ENCODE measurements at regions not wholly inside any gene's neighbourhood (a gene's known extent, or its start where the extent isn't known, plus 50 kb on each side); places are given as distances from the start of the nearest gene placed in this dataset.

GRCh38 chr14:22419620-22420019 is 169.4 kb downstream of the DAD1 start:
- WGBS, 2 donors (ENCODE audit: low coverage in 1 of 2): 74 to 77% methylated on average over 3 of the region's 3 CpGs
- intact Hi-C loops (cut with DNase I; ENCODE audit: low total_unique reads): no loop called here
- in situ Hi-C loops (cut with MboI; ENCODE audit: low pct_ligation_motif_present in 1 of 4, low pct_unique_long_range_greater_than_20kb in 1 of 4, low sequenced_read_pairs in 3 of 4): no loop called here

DNA sequence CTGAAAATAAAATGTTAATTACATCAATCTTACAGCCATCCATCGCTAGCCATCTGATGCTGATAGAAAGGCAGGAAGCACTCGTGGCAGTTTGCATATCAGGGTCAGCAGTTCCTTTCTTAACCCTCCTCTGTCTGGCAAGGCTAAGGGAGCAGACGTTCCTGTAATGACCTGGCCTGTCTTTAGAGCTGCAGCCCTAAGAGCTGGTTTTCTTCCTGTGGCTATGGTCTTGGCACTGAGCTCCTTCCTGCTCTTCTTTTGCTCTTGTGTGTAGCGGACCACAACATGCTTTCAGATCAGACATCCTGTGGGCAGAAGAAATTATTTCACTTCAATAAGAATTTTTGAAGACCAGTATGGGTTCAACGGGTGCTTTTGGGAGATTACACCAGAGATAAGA is 170.4 kb downstream of the DAD1 start:
- Histone ChIP-seq H3K9me3 (no peaks in the 10 kb centered on the region), H3K27ac (no peak overlapping the region), H3K4me1 (no peaks in the 10 kb centered on the region), H3K27me3 (no peaks in the 10 kb centered on the region), H3K36me3 (no peaks in the 10 kb centered on the region), H3K4me3 (no peak overlapping the region)
- TF ChIP-seq POLR2A (IDR thresholded peaks at IDR 0.05): no peak
- no peak for TF ChIP-seq EP300 (IDR thresholded peaks at IDR 0.05; ENCODE audit: low read depth)
- no peak for TF ChIP-seq POLR2AphosphoS5 (IDR thresholded peaks at IDR 0.05)
- TF ChIP-seq, protein P1, sequence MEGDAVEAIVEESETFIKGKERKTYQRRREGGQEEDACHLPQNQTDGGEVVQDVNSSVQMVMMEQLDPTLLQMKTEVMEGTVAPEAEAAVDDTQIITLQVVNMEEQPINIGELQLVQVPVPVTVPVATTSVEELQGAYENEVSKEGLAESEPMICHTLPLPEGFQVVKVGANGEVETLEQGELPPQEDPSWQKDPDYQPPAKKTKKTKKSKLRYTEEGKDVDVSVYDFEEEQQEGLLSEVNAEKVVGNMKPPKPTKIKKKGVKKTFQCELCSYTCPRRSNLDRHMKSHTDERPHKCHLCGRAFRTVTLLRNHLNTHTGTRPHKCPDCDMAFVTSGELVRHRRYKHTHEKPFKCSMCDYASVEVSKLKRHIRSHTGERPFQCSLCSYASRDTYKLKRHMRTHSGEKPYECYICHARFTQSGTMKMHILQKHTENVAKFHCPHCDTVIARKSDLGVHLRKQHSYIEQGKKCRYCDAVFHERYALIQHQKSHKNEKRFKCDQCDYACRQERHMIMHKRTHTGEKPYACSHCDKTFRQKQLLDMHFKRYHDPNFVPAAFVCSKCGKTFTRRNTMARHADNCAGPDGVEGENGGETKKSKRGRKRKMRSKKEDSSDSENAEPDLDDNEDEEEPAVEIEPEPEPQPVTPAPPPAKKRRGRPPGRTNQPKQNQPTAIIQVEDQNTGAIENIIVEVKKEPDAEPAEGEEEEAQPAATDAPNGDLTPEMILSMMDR (IDR thresholded peaks at IDR 0.05): no peak
- no peak for DNase-seq
- intact Hi-C loops (cut with DNase I; ENCODE audit: low total_unique reads): no loop called here
- 55% methylated on average over 5 of the region's 5 CpGs; no CpG with 5 or more reads in 1 of the 2 donors for WGBS, 2 donors (ENCODE audit: low coverage in 1 of 2)
- in situ Hi-C loops (cut with MboI; ENCODE audit: low pct_ligation_motif_present in 1 of 4, low pct_unique_long_range_greater_than_20kb in 1 of 4, low sequenced_read_pairs in 3 of 4): no loop called here

More at GRCh38 chr14:22419620-22420019, 169.4 kb downstream of the DAD1 start:
- no peak overlapping the region for H3K4me3 ChIP-seq
- no peak for DNase-seq
- H3K27me3 ChIP-seq: no peaks in the 10 kb centered on the region
- no peak for TF ChIP-seq EP300 (IDR thresholded peaks at IDR 0.05; ENCODE audit: low read depth)
- TF ChIP-seq POLR2AphosphoS5 (IDR thresholded peaks at IDR 0.05): no peak
- TF ChIP-seq, protein P1 (IDR thresholded peaks at IDR 0.05): no peak
- no peak for TF ChIP-seq POLR2A (IDR thresholded peaks at IDR 0.05)
- no peaks in the 10 kb centered on the region for H3K9me3 ChIP-seq
- no peaks in the 10 kb centered on the region for H3K4me1 ChIP-seq
- H3K27ac ChIP-seq: no peak overlapping the region
- no peaks in the 10 kb centered on the region for H3K36me3 ChIP-seq

DNA sequence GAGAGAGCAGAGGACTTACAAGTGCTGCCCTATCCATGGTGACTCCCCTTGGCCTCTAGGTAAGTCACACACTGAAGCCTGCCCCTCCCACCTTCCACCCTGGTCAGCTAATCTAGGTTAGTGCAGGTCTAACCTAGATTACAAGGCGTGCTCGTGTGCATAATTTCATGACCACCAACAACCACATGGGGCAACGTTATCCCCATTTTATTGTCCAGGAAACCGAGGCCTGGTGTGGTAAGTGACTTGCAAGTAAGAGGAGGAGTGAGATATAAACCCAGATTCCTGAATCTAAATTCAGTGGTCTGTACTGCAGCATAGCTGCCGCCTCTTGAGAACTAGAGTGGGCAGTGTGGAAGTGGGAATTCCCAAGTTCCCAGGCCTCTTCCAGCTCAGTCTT is 171.1 kb downstream of the DAD1 start:
- WGBS, 2 donors (ENCODE audit: low coverage in 1 of 2): 71% methylated on average over 5 of the region's 5 CpGs; no CpG with 5 or more reads in 1 of the 2 donors
- DNase-seq: no peak
- TF ChIP-seq EP300 (IDR thresholded peaks at IDR 0.05; ENCODE audit: low read depth) (no peak), POLR2AphosphoS5 (IDR thresholded peaks at IDR 0.05) (no peak), POLR2A (IDR thresholded peaks at IDR 0.05) (no peak)
- TF ChIP-seq, protein P1 (IDR thresholded peaks at IDR 0.05): no peak
- Histone ChIP-seq H3K27me3 (no peaks in the 10 kb centered on the region), H3K4me1 (no peaks in the 10 kb centered on the region), H3K9me3 (no peaks in the 10 kb centered on the region), H3K36me3 (no peaks in the 10 kb centered on the region), H3K27ac (no peak overlapping the region), H3K4me3 (no peak overlapping the region)
- intact Hi-C loops (cut with DNase I; ENCODE audit: low total_unique reads) (no loop called here), in situ Hi-C loops (cut with MboI; ENCODE audit: low pct_ligation_motif_present in 1 of 4, low pct_unique_long_range_greater_than_20kb in 1 of 4, low sequenced_read_pairs in 3 of 4) (no loop called here)

- intact Hi-C loops (cut with DNase I; ENCODE audit: low total_unique reads): no loop called here
- H3K27ac ChIP-seq: no peak overlapping the region
- H3K4me1 ChIP-seq: no peaks in the 10 kb centered on the region
- no peaks in the 10 kb centered on the region for H3K36me3 ChIP-seq
- no peak for DNase-seq
- no peak overlapping the region for H3K4me3 ChIP-seq
- no peaks in the 10 kb centered on the region for H3K27me3 ChIP-seq
- 73% methylated on average over 2 of the region's 2 CpGs; no CpG with 5 or more reads in 1 of the 2 donors for WGBS, 2 donors (ENCODE audit: low coverage in 1 of 2)
- TF ChIP-seq POLR2A (IDR thresholded peaks at IDR 0.05): no peak
- TF ChIP-seq POLR2AphosphoS5 (IDR thresholded peaks at IDR 0.05): no peak
- TF ChIP-seq EP300 (IDR thresholded peaks at IDR 0.05; ENCODE audit: low read depth): no peak
- TF ChIP-seq, protein P1 (IDR thresholded peaks at IDR 0.05): no peak
- in situ Hi-C loops (cut with MboI; ENCODE audit: low pct_ligation_motif_present in 1 of 4, low pct_unique_long_range_greater_than_20kb in 1 of 4, low sequenced_read_pairs in 3 of 4): no loop called here
- no peaks in the 10 kb centered on the region for H3K9me3 ChIP-seq
Observed at GRCh38 chr14:22416193-22416592, 172.8 kb downstream of the DAD1 start.
